Brain microvascular endothelial cell (primary cell): ENCODE measurements at regions not wholly inside any gene's neighbourhood (a gene's known extent, or its start where the extent isn't known, plus 50 kb on each side); places are given as distances from the start of the nearest gene placed in this dataset.
A peak's percentile ranks its signal among the peaks of the same experiment; 100 is the strongest.

Experiments used
- DNase-seq: peaks from one replicate; pipeline ENCODE4 v3.0.0-alpha.2; 2020
- H3K27ac ChIP-seq: fragments of 250-450 bp; sonication (Bioruptor Pico); 2 replicates; pipeline ENCODE4 v1.5.1; 2020; ENCODE audit warnings: mild to moderate bottlenecking, moderate library complexity
- H3K27me3 ChIP-seq: fragments of 250-450 bp; sonication (Bioruptor Pico); replicated peaks from 2 replicates; pipeline ENCODE4 v1.5.1; 2020; ENCODE audit warnings: mild to moderate bottlenecking
- H3K36me3 ChIP-seq: fragments of 250-450 bp; sonication (Bioruptor Pico); replicated peaks from 2 replicates; pipeline ENCODE4 v1.5.1; 2020; ENCODE audit warnings: mild to moderate bottlenecking
- H3K4me3 ChIP-seq: 2 replicates; pipeline ENCODE4 v1.5.1; 2011; ENCODE audit warnings: low read depth, mild to moderate bottlenecking, control low read depth, low read length, moderate library complexity
- CTCF ChIP-seq: IDR thresholded peaks from 2 replicates; pipeline ENCODE4 v1.5.1; 2011; ENCODE audit warnings: low read depth, mild to moderate bottlenecking, moderate library complexity, low read length, control low read depth, inconsistent platforms; ENCODE audit errors: missing control alignments
- in situ Hi-C: cut with HindIII; loops from 2 replicates; pipeline ENCODE4 v1.10.0; 2017; ENCODE audit warnings: low sequenced_read_pairs, low pct_ligation_motif_present

GRCh38 chr13:67351114-67351513 lies 121.0 kb upstream of the PCDH9 start:
- in situ Hi-C loops, result no loop called here
- Histone ChIP-seq H3K27me3 (no peaks in the 10 kb centered on the region), H3K36me3 (no peaks in the 10 kb centered on the region), H3K27ac (no peak overlapping the region), H3K4me3 (no peak overlapping the region)
- no peak for DNase-seq
- no peak for TF ChIP-seq CTCF

- H3K4me3 ChIP-seq, result no peak overlapping the region
- in situ Hi-C loops, result no loop called here
These were observed 113.6 kb upstream of the PCDH9 start for GRCh38 chr13:67343777-67344176.

GRCh38 chr13:67341406-67341805 lies 111.3 kb upstream of the PCDH9 start:
- Histone ChIP-seq H3K27me3 (no peaks in the 10 kb centered on the region), H3K27ac (no peak overlapping the region), H3K36me3 (no peaks in the 10 kb centered on the region), H3K4me3 (no peak overlapping the region)
- in situ Hi-C loops, result no loop called here
- DNase-seq, result peak; percentile 17
- TF ChIP-seq CTCF, result no peak

More at GRCh38 chr13:67343777-67344176, 113.6 kb upstream of the PCDH9 start:
- Histone ChIP-seq H3K27ac (no peak overlapping the region), H3K36me3 (no peaks in the 10 kb centered on the region), H3K27me3 (no peaks in the 10 kb centered on the region)
- no peak for TF ChIP-seq CTCF
- DNase-seq, result no peak

- DNase-seq, result no peak
- Histone ChIP-seq H3K36me3 (no peaks in the 10 kb centered on the region), H3K4me3 (no peak overlapping the region), H3K27ac (no peak overlapping the region), H3K27me3 (no peaks in the 10 kb centered on the region)
- in situ Hi-C loops, result no loop called here
- TF ChIP-seq CTCF, result no peak
These were observed 100.0 kb upstream of the PCDH9 start for GRCh38 chr13:67330149-67330548.

GRCh38 chr13:67328895-67329294 lies 98.8 kb upstream of the PCDH9 start:
- no peak overlapping the region for H3K4me3 ChIP-seq
- TF ChIP-seq CTCF, result no peak
- no peaks in the 10 kb centered on the region for H3K36me3 ChIP-seq
- H3K27ac ChIP-seq, result no peak overlapping the region
- DNase-seq, result no peak
- H3K27me3 ChIP-seq, result no peaks in the 10 kb centered on the region
- in situ Hi-C loops, result no loop called here

- Histone ChIP-seq H3K4me3 (no peak overlapping the region), H3K27ac (no peak overlapping the region), H3K36me3 (no peaks in the 10 kb centered on the region), H3K27me3 (no peaks in the 10 kb centered on the region)
- in situ Hi-C loops, result no loop called here
- no peak for TF ChIP-seq CTCF
- no peak for DNase-seq
These were observed 88.7 kb upstream of the PCDH9 start for GRCh38 chr13:67318860-67319259.
